ENCODE measurements at regions not wholly inside any gene's neighbourhood (a gene's known extent, or its start where the extent isn't known, plus 50 kb on each side); places are given as distances from the start of the nearest gene placed in this dataset.
"Not testable (repeated sequence)": the region's sequence is repeated elsewhere in the genome, so short reads cannot be mapped to it uniquely, and the experiment has no call there.

DNA sequence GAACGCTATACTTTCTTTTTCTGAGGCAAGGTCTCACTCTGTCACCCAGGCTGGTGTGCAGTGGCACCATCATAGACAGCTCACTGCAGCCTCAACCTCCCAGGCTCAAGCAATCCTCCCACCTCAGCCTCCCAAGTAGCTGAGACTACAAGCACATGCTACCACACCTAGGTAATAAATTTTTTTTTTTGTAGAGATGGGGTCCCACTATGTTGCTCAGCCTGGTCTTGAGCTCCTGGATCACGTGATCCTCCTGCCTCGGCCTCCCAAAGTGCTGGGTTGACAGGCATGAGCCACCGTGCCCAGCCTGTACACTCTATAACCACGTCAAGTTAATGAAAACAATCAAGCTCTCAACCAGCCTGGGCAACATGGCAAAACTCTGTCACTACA is 127.1 kb upstream of the VOPP1 start:
- DNase-seq, result not testable (repeated sequence)

DNA sequence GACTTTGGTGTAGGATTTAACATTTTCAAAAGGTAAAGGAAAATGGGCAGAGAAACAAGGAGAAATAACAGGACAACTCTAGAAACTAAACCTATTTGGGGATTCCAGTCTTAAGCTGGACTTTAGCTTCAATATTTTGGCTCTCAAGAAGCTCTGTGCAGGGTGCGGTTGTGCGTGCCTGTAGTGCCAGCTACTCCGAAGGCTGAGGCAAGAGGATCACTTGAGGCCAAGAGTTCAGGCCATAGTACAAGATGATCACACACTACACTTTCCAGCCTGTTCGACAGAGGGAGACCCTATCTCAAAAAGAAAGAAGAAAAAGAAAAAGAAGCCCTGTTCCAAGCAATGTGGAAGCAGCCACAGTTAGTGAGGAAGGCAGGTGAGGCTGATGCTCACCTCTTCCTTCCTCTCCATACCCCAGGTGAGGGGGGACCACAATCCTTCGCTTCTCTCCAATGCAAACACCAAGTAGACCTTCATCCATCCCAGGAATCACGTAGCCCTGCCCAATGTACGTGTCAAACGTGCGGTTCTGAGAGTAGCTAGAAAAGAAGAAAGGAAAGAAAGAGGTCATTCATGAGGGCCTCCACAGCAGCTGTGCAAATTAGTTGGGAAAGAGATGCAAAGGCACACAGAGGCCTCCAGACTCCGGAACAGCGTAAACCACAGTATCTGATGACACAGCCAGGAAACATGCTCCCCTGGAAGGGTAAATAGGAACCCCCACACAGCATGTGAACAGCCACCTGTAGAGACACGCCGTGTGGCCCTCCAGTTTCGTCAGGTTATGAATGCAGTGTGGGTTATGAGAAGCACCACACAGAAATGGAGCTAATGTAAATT is 126.5 kb upstream of the VOPP1 start:
- not testable (repeated sequence) for DNase-seq

DNA sequence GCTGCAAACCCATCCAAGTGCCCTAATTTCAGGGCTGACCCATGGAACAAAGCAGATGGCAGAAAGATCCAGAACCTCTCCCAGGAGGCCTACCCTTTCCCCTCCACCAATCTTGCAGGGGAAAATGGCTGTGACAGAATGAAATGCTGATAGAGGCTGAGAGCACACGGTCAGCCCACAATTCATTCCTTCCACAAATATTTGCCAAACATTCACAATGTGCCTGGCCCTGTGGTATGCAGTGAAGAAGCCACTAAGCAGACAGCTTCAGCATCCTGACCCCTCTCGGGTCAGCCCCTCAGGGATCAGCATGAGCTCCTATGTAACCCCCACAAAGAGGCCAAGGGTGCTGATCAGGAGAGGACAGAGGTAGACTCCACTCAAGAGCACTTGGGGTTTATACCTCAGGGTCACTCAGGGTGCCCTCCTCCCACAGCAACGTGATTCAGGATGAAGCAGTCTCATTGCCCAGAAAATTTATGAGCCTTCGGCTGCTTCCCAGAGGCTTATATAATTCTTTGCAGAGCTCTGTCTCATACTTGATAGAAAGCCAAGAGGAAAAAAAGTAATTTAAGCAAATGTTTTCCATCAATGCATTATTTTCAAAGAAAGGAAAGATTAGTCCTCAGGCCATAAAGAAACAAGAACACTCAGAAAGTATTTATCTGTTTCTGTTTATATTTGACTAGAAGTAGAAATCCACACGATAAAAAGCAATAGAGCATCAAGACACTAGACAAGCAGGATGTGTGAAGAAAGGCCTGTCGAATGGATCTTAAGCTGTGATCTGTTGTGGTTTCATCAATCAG is 123.8 kb upstream of the VOPP1 start:
- not testable (repeated sequence) for DNase-seq

GRCh38 chr7:55694484-55694883 is 122.2 kb upstream of the VOPP1 start:
- DNase-seq, result not testable (repeated sequence)

GRCh38 chr7:55688684-55689681 is 116.7 kb upstream of the VOPP1 start:
- DNase-seq, result not testable (repeated sequence)

DNA sequence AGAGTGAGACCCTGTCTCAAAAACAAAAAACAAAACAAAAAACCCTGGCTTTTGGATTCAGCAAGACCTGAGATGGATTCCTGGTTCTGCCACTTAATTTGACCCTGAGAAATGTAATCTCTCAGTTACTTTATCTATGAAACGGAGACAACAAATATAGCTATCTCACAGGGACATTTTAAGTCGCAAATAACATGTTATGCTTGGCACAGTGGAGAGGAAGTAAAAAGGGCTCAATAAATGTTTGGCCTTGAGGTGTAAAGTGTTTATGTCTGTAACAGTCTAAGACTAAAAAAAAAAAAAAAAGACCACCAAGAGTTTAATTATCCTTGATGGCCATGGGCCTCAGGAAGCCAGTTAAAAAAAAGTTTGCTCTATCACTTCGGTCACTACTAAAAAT is 116.0 kb upstream of the VOPP1 start:
- DNase-seq, result not testable (repeated sequence)

- not testable (repeated sequence) for DNase-seq
These were observed 115.0 kb upstream of the VOPP1 start for GRCh38 chr7:55687252-55687651.

DNA sequence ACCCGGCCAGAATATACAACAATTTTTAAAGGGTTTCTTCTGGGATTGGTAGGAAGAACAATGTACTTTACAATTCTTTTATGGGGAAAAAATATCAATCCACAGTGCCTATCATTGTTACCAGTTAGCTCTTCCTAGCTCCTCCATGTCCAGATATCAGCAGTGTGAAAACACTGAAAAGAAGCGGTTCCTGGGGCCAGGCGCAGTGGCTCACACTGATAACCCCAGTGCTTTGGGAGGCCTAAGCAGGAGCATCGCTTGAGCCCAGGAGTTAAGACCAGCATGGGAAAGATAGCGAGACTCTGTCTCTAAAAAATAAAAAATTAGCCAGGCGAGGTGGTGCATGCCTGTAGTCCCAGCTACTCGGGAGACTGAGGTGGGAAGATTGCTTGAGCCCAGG is 114.5 kb upstream of the VOPP1 start:
- DNase-seq, result not testable (repeated sequence)

- DNase-seq, result not testable (repeated sequence)
These were observed 111.2 kb upstream of the VOPP1 start for GRCh38 chr7:55683501-55683900.

- DNase-seq, result not testable (repeated sequence)
These were observed 103.3 kb upstream of the VOPP1 start for GRCh38 chr7:55675589-55675988.

DNA sequence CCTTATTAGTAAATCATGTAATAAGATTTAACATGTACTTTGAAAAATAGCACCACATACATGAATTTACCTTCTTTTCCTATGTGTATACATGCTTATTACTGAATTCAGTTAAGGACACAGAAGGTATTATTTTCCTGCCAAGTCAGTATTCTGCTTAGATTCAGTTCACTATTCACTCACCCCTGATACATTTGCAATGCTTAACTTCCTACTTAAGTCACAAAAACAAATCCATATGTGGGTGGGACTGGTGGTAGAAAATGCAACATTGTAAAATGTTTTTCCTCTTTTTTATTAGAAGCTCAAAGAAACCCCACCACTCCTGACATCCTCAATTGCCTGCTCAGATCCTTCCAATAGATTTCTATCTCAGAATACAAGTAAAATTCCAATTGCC is 101.2 kb upstream of the VOPP1 start:
- DNase-seq, result not testable (repeated sequence)

GRCh38 chr7:55672084-55672483 is 99.8 kb upstream of the VOPP1 start:
- not testable (repeated sequence) for DNase-seq

DNA sequence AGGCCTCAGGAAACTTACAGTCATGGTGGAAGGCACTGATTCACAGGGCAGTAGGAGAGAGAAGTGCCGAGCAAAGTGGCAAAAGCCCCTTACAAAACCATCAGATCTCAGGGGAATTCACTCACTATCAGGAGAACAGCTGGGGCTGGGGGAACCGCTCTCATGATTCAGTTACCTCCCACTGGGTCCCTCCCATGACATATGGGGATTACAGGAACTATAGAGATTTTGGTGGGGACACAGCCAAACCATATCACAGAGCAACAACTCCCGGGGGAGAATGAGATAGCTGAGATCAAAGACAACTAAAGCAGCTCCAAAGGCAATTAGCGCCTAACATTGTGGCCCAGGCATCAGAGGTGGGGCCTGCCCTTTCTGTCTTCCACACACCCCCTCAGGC is 85.4 kb upstream of the VOPP1 start:
- no peak for DNase-seq

- DNase-seq, result no peak
These were observed 78.8 kb upstream of the VOPP1 start for GRCh38 chr7:55651057-55651456.

DNA sequence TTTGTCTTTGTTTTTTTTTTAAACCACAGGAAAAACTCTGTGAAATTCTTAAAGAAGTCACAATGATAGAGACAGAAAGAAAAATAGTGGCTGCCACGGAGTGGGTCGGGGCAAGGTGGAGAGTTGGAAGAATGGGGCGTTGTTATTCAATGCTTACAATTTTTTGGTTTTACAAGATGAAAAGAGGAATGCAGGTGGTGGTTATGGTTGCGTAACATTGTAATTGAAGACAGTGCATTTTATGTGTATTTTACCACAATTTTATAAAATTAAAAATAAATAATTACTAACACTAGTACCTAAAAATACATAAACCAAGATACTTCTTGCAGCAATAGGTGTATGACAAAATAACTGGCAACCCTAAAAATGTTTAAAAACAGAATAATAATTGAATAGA is 76.9 kb upstream of the VOPP1 start:
- no peak for DNase-seq

DNA sequence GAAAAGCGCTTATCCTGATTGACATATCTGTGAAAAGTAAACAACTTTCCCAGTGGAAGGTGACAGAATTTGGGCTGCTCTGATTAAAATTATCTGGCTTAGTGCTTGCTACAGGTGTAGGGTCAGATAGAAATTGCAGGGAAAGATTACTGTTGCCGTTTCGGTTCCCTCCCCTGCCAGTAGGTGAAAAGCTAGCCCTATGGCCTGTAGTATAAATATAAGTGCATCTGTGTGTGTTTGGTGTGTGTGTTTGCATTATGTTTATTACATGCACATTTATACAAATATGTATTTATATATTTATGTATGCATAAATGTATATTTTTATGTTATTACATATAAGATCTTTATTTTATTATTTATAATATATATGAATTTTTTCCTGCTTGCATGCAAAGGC is 72.3 kb upstream of the VOPP1 start:
- no peak for DNase-seq

DNA sequence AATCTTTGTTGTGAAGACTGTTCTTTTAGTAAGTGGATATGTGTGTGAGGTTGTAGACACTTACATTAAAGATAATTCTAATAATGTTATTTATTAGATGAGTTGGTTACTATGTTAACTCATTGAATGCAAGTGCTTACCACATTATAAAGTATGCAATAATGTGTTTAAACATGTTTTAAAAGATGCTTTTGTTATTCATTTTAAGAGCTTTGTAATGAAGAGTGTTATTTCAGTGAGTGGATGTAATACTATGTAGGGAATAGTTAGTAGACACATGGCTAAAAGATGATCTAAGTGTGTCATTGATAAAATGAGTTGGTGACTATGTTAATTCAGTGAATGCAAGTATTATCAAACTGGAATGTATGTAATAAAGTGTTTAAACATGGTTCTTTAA is 70.0 kb upstream of the VOPP1 start:
- DNase-seq, result no peak

DNA sequence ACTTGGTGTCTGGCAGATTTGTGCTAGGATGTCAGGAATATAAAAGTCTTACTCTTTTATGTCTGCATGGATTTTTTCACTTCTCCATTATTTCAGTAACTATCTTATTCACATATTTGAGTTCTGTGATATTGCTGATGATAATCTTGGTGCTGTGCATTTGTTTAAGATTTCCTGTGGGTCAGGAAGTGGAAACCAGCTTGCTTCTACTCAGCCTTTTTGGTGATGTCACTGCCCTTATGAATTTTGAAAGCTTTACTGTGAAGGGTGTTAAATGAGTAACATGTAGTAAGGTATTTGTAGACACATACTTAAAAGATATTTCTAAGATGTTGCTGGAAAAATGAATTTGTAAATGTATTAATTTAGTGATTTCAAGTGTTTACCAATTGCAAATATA is 69.5 kb upstream of the VOPP1 start:
- no peak for DNase-seq

DNA sequence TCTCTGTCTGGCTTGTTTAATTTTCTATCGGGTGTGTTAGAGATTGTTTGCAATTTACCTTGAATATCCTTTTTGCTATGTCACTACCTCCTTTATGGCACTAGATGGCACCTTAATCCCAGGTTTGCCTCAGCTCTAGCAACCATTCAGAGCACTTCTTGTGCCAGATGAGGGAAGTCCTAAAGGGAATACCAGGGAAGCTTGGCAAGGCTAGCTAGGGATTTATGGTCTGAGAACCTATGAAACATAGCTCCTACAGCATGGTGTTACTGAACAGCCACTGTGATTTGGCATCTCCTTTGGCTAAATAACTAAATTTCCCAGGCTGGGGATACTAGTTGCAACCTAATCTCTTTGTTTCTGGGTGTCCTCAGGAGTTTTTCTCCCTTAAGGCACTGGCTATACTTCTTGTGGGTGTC is 69.0 kb upstream of the VOPP1 start:
- peak; percentile 28 for DNase-seq

GRCh38 chr7:55639640-55640039 is 67.3 kb upstream of the VOPP1 start:
- DNase-seq, result no peak

GRCh38 chr7:55629051-55629677 is 56.9 kb upstream of the VOPP1 start:
- DNase-seq, result no peak

- DNase-seq, result no peak
These were observed 52.5 kb upstream of the VOPP1 start for GRCh38 chr7:55624813-55625212.

Data from stimulated activated CD4-positive, alpha-beta T cell treated with anti-CD3 and anti-CD28 coated beads, Interleukin-15, amount 100 ng/mL, for 24 hours (primary cell).